MV-4-11 (cell line): ENCODE measurements at regions not wholly inside any gene's neighbourhood (a gene's known extent, or its start where the extent isn't known, plus 50 kb on each side); places are given as distances from the start of the nearest gene placed in this dataset.

Source experiments
- DNase-seq: peaks from one replicate; lab custom pipeline; 2025; lab: John Stamatoyannopoulos, UW

- DNase-seq, result no peak
These were observed 143.3 kb downstream of the SEC61B start for GRCh38 chr9:99365233-99365980.

- DNase-seq, result no peak
These were observed 144.1 kb downstream of the SEC61B start for GRCh38 chr9:99366183-99366582.

- DNase-seq, result no peak
These were observed 144.5 kb downstream of the SEC61B start for GRCh38 chr9:99366621-99367020.

GRCh38 chr9:99368341-99369326 is 146.6 kb downstream of the SEC61B start:
- peak; percentile 76 for DNase-seq

- no peak for DNase-seq
These were observed 147.2 kb downstream of the SEC61B start for GRCh38 chr9:99369327-99369722.

GRCh38 chr9:99370376-99370775 is 148.3 kb downstream of the SEC61B start:
- no peak for DNase-seq

- DNase-seq, result no peak
These were observed 149.3 kb downstream of the SEC61B start for GRCh38 chr9:99371376-99371775.

- no peak for DNase-seq
These were observed 151.8 kb downstream of the SEC61B start for GRCh38 chr9:99373912-99374311.

GRCh38 chr9:99374793-99375192 is 152.7 kb downstream of the SEC61B start:
- DNase-seq, result no peak

- no peak for DNase-seq
These were observed 153.4 kb downstream of the SEC61B start for GRCh38 chr9:99375481-99375880.

GRCh38 chr9:99377790-99378775 is 156.0 kb downstream of the SEC61B start:
- DNase-seq, result no peak

- DNase-seq, result no peak
These were observed 161.5 kb downstream of the SEC61B start for GRCh38 chr9:99383536-99383935.

- no peak for DNase-seq
These were observed 163.1 kb downstream of the SEC61B start for GRCh38 chr9:99385215-99385614.

- no peak for DNase-seq
These were observed 163.8 kb downstream of the SEC61B start for GRCh38 chr9:99385814-99386279.

GRCh38 chr9:99387431-99387830 is 165.3 kb downstream of the SEC61B start:
- DNase-seq, result no peak

GRCh38 chr9:99389087-99390033 is 167.3 kb downstream of the SEC61B start:
- no peak for DNase-seq

GRCh38 chr9:99391937-99392594 is 170.0 kb downstream of the SEC61B start:
- DNase-seq, result no peak

- no peak for DNase-seq
These were observed 170.9 kb downstream of the SEC61B start for GRCh38 chr9:99392986-99393385.

- DNase-seq, result no peak
These were observed 171.9 kb downstream of the SEC61B start for GRCh38 chr9:99393993-99394392.

- DNase-seq, result peak; percentile 5
These were observed 176.2 kb downstream of the SEC61B start for GRCh38 chr9:99398241-99398640.
